Naive thymus-derived CD4-positive, alpha-beta T cell (primary cell): ENCODE measurements at regions not wholly inside any gene's neighbourhood (a gene's known extent, or its start where the extent isn't known, plus 50 kb on each side); places are given as distances from the start of the nearest gene placed in this dataset.
"Not testable (repeated sequence)": the region's sequence is repeated elsewhere in the genome, so short reads cannot be mapped to it uniquely, and the experiment has no call there.

ENCODE experiments used
- ATAC-seq: fragments of 150-1000 bp; cut with Tn5 transposase; 2 replicates; pipeline ENCODE4 v1.10.0; 2021; ENCODE audit warnings: mild to moderate bottlenecking, moderate library complexity
- CTCF ChIA-PET: fragments of 350-600 bp; sonication (Branson Sonifier 250); formaldehyde crosslinking; loops from one replicate; lab custom pipeline; 2021; ENCODE audit warnings: antibody characterized with exemption; lab: Charles Lee
- POLR2A ChIA-PET: fragments of 350-600 bp; sonication (Branson Sonifier 250); formaldehyde crosslinking; loops from one replicate; lab custom pipeline; 2021; ENCODE audit warnings: antibody characterized with exemption, inconsistent platforms; lab: Charles Lee
- DNase-seq, 9 donors: peaks; one replicate each; pipeline versions ENCODE4 v3.0.0 to v3.0.0-alpha.2; 2020 to 2022; ENCODE audit warnings: mixed read lengths in 1 of 9
- H3K27ac ChIP-seq: one replicate; pipeline ENCODE4 v1.7.0; 2013; ENCODE audit warnings: mild to moderate bottlenecking, low read depth, low read length, moderate library complexity
- H3K27me3 ChIP-seq, 2 donors: one replicate each; pipeline ENCODE4 v1.7.0; 2013; ENCODE audit warnings: low read length in 2 of 2, mild to moderate bottlenecking in 2 of 2, moderate library complexity in 2 of 2; ENCODE audit not compliant: control insufficient read depth in 2 of 2, insufficient read depth in 2 of 2
- H3K36me3 ChIP-seq, 3 experiments: 1 replicate in 2 of 3; 2 replicates in 1 of 3; pipeline ENCODE4 v1.7.0; 2013; ENCODE audit warnings: low read length in 3 of 3, mild to moderate bottlenecking in 3 of 3, moderate library complexity in 1 of 3; ENCODE audit not compliant: insufficient read depth in 3 of 3, control insufficient read depth in 2 of 3
- H3K4me1 ChIP-seq, 2 donors: one replicate each; pipeline ENCODE4 v1.7.0; 2013; ENCODE audit warnings: low read length in 2 of 2, mild to moderate bottlenecking in 2 of 2, moderate library complexity in 1 of 2; ENCODE audit not compliant: control insufficient read depth in 2 of 2, insufficient read depth in 2 of 2
- H3K4me3 ChIP-seq: 2 replicates; pipeline ENCODE4 v1.7.0; 2013; ENCODE audit warnings: mild to moderate bottlenecking, low read length
- H3K9me3 ChIP-seq, 3 experiments: 1 replicate in 2 of 3; 2 replicates in 1 of 3; pipeline ENCODE4 v1.7.0; 2013; ENCODE audit warnings: low read length in 3 of 3; ENCODE audit not compliant: control insufficient read depth in 2 of 3
- H3K27ac Mint-ChIP-seq, 9 donors: one replicate each; pipeline ENCODE4 v1.8.0; 2020 to 2022; ENCODE audit warnings: mixed read lengths in 9 of 9, mild to moderate bottlenecking in 8 of 9, moderate library complexity in 5 of 9, inconsistent platforms in 2 of 9
- H3K27me3 Mint-ChIP-seq, 5 donors: one replicate each; pipeline ENCODE4 v1.8.0; 2021 to 2022; ENCODE audit warnings: mixed read lengths in 5 of 5, mild to moderate bottlenecking in 1 of 5
- H3K36me3 Mint-ChIP-seq, 5 donors: one replicate each; pipeline ENCODE4 v1.8.0; 2020 to 2022; ENCODE audit warnings: mixed read lengths in 5 of 5, mild to moderate bottlenecking in 3 of 5, inconsistent platforms in 1 of 5
- H3K4me1 Mint-ChIP-seq, 7 donors: one replicate each; pipeline ENCODE4 v1.8.0; 2020 to 2022; ENCODE audit warnings: mixed read lengths in 7 of 7, mild to moderate bottlenecking in 3 of 7, inconsistent platforms in 1 of 7
- H3K4me3 Mint-ChIP-seq, 10 donors: one replicate each; pipeline ENCODE4 v1.8.0; 2020 to 2022; ENCODE audit warnings: mild to moderate bottlenecking in 10 of 10, mixed read lengths in 10 of 10, moderate library complexity in 6 of 10, inconsistent platforms in 2 of 10
- H3K9me3 Mint-ChIP-seq, 11 donors: one replicate each; pipeline ENCODE4 v1.8.0; 2020 to 2022; ENCODE audit warnings: mixed read lengths in 11 of 11, mild to moderate bottlenecking in 4 of 11, inconsistent platforms in 1 of 11, moderate library complexity in 1 of 11
- intact Hi-C, 2 donors: fragments of 100-400 bp; cut with micrococcal nuclease; formaldehyde crosslinking; loops; one replicate each; pipeline ENCODE4 v1.15.1; 2023

DNA sequence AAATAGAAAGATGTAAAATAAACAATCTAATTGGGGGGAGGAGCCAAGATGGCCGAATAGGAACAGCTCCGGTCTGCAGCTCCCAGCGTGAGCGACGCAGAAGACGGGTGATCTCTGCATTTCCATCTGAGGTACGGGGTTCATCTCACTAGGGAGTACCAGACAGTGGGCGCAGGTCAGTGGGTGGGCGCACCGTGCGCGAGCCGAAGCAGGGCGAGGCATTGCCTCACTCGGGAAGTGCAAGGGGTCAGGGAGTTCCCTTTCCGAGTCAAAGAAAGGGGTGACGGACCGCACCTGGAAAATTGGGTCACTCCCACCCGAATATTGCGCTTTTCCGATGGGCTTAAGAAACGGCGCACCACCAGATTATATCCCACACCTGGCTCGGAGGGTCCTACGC is 515.4 kb downstream of the PID1 start:
- H3K4me3 Mint-ChIP-seq, H3K27ac ChIP-seq, H3K4me1 ChIP-seq, CTCF ChIA-PET, intact Hi-C loops, H3K4me3 ChIP-seq, H3K36me3 Mint-ChIP-seq, POLR2A ChIA-PET, H3K27me3 ChIP-seq, H3K9me3 ChIP-seq, DNase-seq, H3K4me1 Mint-ChIP-seq, H3K27me3 Mint-ChIP-seq, ATAC-seq, H3K27ac Mint-ChIP-seq, H3K36me3 ChIP-seq: not testable (repeated sequence)
- peaks cover 0 to 20% (median 6%) of the 10 kb centered on the region in 11 donors for H3K9me3 Mint-ChIP-seq

DNA sequence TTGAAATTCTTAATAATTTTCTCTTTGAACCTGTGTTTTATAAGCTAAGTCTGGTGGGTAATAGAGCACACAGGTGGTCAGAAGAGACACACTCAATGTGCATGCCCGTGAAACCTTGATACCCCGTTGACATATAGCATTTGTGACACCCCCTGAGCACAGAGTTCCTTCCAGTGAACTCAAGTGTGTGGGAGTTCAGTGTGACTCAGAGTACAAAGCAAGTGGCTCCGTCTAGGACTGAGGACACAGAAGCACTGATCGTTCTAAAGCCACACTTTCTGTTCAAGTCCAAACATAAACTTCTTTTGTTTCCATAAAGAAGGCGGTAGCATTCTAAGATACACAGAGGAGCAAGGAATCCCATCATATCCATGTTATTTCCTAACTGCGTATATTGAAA is 523.6 kb downstream of the PID1 start:
- ATAC-seq (no peak), DNase-seq (no peak)
- CTCF ChIA-PET = no interaction called here
- Histone ChIP-seq H3K4me1 (no peaks in the 10 kb centered on the region), H3K36me3 (no peaks in the 10 kb centered on the region), H3K27me3 (no peaks in the 10 kb centered on the region), H3K27ac (no peak overlapping the region), H3K4me3 (no peak overlapping the region), H3K9me3 (no peaks in the 10 kb centered on the region)
- Mint-ChIP-seq H3K27ac (no peak overlapping the region), H3K36me3 (no peaks in the 10 kb centered on the region), H3K4me1 (no peaks in the 10 kb centered on the region), H3K9me3 (peaks cover 0 to 5% (median 0%) of the 10 kb centered on the region in 11 donors), H3K4me3 (no peak overlapping the region), H3K27me3 (no peaks in the 10 kb centered on the region)
- intact Hi-C loops = no loop called here
- POLR2A ChIA-PET = no interaction called here

DNA sequence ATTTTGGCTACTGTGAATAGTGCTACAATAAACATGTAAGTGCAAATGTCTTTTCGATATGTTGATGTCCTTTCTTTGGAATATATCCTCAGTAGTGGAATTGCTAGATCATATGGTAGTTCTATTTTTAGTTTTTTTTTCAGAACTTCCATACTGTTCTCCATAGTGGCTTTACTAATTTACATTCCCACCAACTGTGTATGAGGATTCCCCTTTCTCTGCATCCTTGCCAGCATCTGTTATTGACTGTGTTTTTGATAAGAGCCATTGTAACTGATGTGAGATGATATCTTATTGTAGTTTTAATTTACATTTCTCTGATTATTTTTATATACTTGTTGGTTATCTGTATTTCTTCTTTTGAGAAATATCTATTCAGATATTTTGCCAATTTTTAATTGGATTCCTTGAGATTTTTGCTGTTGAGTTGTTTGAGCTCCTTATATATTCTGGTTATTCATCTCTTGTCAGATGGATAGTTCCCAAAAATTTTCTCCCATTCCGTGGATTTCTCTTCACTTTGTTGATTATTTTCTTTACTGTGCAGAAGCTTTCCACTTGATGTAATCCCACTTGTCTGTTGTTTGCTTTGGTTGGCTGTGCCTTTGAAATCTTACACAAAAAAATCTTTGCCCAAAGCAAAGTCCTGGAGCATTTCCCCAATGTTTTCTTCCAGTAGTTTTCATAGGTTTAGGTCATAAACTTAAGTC is 532.3 kb downstream of the PID1 start:
- Histone ChIP-seq H3K9me3 (no peaks in the 10 kb centered on the region), H3K27ac (no peak overlapping the region), H3K36me3 (no peaks in the 10 kb centered on the region), H3K4me1 (no peaks in the 10 kb centered on the region), H3K27me3 (no peaks in the 10 kb centered on the region), H3K4me3 (no peak overlapping the region)
- Mint-ChIP-seq H3K27ac (no peak overlapping the region), H3K9me3 (peaks cover 0 to 17% (median 5%) of the 10 kb centered on the region in 11 donors), H3K27me3 (no peaks in the 10 kb centered on the region), H3K4me1 (no peaks in the 10 kb centered on the region), H3K4me3 (no peak overlapping the region), H3K36me3 (no peaks in the 10 kb centered on the region)
- POLR2A ChIA-PET = no interaction called here
- no peak for DNase-seq
- ATAC-seq = no peak
- CTCF ChIA-PET = no interaction called here
- intact Hi-C loops = no loop called here

- H3K9me3 Mint-ChIP-seq = peaks cover 0 to 15% (median 3%) of the 10 kb centered on the region in 11 donors
- intact Hi-C loops = no loop called here
- Histone ChIP-seq H3K9me3 (no peaks in the 10 kb centered on the region), H3K4me3 (no peak overlapping the region), H3K36me3 (no peaks in the 10 kb centered on the region), H3K4me1 (no peaks in the 10 kb centered on the region), H3K27ac (no peak overlapping the region), H3K27me3 (no peaks in the 10 kb centered on the region)
- H3K4me3 Mint-ChIP-seq = no peak overlapping the region
- no peak for ATAC-seq
- no peaks in the 10 kb centered on the region for H3K27me3 Mint-ChIP-seq
- H3K27ac Mint-ChIP-seq = no peak overlapping the region
- POLR2A ChIA-PET = no interaction called here
- H3K36me3 Mint-ChIP-seq = no peaks in the 10 kb centered on the region
- H3K4me1 Mint-ChIP-seq = no peaks in the 10 kb centered on the region
- no peak for DNase-seq
- CTCF ChIA-PET = no interaction called here
Measured at GRCh38 chr2:228735697-228736096, 535.4 kb downstream of the PID1 start.

- no peak overlapping the region for H3K27ac ChIP-seq
- intact Hi-C loops = no loop called here
- POLR2A ChIA-PET = no interaction called here
- H3K36me3 ChIP-seq = no peaks in the 10 kb centered on the region
- H3K4me1 Mint-ChIP-seq = no peaks in the 10 kb centered on the region
- DNase-seq (no peak), ATAC-seq (no peak)
- H3K4me1 ChIP-seq = no peaks in the 10 kb centered on the region
- no peaks in the 10 kb centered on the region for H3K27me3 Mint-ChIP-seq
- no peaks in the 10 kb centered on the region for H3K27me3 ChIP-seq
- no peaks in the 10 kb centered on the region for H3K36me3 Mint-ChIP-seq
- no peak overlapping the region for H3K4me3 Mint-ChIP-seq
- H3K9me3 Mint-ChIP-seq = peaks cover 0 to 10% (median 2%) of the 10 kb centered on the region in 11 donors
- H3K4me3 ChIP-seq = no peak overlapping the region
- H3K27ac Mint-ChIP-seq = no peak overlapping the region
- CTCF ChIA-PET = no interaction called here
- no peaks in the 10 kb centered on the region for H3K9me3 ChIP-seq
Measured at GRCh38 chr2:228731517-228731916, 539.6 kb downstream of the PID1 start.

DNA sequence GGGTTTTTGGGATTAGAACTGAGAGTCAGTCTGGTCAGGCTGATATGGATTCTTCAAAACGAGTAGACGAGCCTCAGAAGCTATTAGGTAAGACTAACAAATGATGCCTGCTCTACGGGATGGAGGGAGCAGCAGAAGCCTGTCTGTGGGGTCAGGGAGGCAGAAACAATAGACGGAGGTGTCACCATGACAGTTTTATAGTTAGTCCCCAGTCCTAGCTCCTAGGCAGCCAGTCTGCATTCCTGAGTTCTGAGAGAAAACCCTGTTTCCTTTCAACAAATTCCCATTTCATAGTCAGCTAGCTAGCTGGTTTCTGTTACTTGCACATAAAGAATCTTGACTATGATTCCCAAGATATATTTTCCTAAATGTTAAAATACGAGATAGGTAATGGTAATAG is 542.1 kb downstream of the PID1 start:
- Histone ChIP-seq H3K27me3 (no peaks in the 10 kb centered on the region), H3K4me3 (no peak overlapping the region), H3K36me3 (no peaks in the 10 kb centered on the region), H3K9me3 (no peaks in the 10 kb centered on the region), H3K27ac (no peak overlapping the region), H3K4me1 (no peaks in the 10 kb centered on the region)
- H3K27me3 Mint-ChIP-seq = no peaks in the 10 kb centered on the region
- POLR2A ChIA-PET = no interaction called here
- H3K27ac Mint-ChIP-seq = no peak overlapping the region
- DNase-seq (no peak), ATAC-seq (no peak)
- intact Hi-C loops = no loop called here
- CTCF ChIA-PET = no interaction called here
- H3K4me1 Mint-ChIP-seq = no peaks in the 10 kb centered on the region
- no peak overlapping the region for H3K4me3 Mint-ChIP-seq
- peaks cover 0 to 7% (median 0%) of the 10 kb centered on the region in 11 donors for H3K9me3 Mint-ChIP-seq
- H3K36me3 Mint-ChIP-seq = no peaks in the 10 kb centered on the region

GRCh38 chr2:228725031-228725430 is 543.5 kb upstream of the SPHKAP start:
- DNase-seq (no peak), ATAC-seq (no peak)
- Histone ChIP-seq H3K27me3 (no peaks in the 10 kb centered on the region), H3K27ac (no peak overlapping the region), H3K4me1 (no peaks in the 10 kb centered on the region), H3K4me3 (no peak overlapping the region), H3K9me3 (peaks cover 0 to 3% (median 0%) of the 10 kb centered on the region in 3 experiments), H3K36me3 (no peaks in the 10 kb centered on the region)
- peaks cover 0 to 14% (median 2%) of the 10 kb centered on the region in 11 donors for H3K9me3 Mint-ChIP-seq
- ChIA-PET CTCF (no interaction called here), POLR2A (no interaction called here)
- H3K4me3 Mint-ChIP-seq = no peak overlapping the region
- H3K4me1 Mint-ChIP-seq = no peaks in the 10 kb centered on the region
- no peaks in the 10 kb centered on the region for H3K27me3 Mint-ChIP-seq
- no peaks in the 10 kb centered on the region for H3K36me3 Mint-ChIP-seq
- no peak overlapping the region for H3K27ac Mint-ChIP-seq
- intact Hi-C loops = no loop called here
